ENCODE measurements at regions not wholly inside any gene's neighbourhood (a gene's known extent, or its start where the extent isn't known, plus 50 kb on each side); places are given as distances from the start of the nearest gene placed in this dataset.
"Not testable (repeated sequence)": the region's sequence is repeated elsewhere in the genome, so short reads cannot be mapped to it uniquely, and the experiment has no call there.

DNA sequence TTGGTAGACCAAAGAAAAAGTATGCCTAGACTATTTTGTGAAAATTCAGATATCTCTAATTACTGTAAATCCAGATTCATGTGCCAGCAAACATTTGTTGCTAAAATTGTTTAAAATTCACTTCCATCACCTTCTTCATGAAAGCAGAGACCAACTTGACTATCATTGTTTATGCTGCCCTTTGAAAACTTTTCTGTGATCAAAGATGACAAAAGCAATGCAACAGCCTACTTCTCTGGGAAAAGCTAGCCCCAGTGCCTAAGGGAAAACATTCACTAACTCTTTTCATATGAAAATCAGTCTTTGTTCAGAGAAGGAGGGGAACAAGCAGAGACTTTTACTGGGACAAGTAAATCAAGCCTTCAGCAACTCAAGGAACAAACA lies 178.0 kb upstream of the P2RY1 start:
- no peak for DNase-seq (ENCODE audit: low spot score in 2 of 2)
- Mint-ChIP-seq H3K36me3 (no peaks in the 10 kb centered on the region), H3K27ac (no peak overlapping the region), H3K4me1 (no peaks in the 10 kb centered on the region), H3K4me3 (no peak overlapping the region), H3K9me3 (no peaks in the 10 kb centered on the region)
- ATAC-seq, result no peak

DNA sequence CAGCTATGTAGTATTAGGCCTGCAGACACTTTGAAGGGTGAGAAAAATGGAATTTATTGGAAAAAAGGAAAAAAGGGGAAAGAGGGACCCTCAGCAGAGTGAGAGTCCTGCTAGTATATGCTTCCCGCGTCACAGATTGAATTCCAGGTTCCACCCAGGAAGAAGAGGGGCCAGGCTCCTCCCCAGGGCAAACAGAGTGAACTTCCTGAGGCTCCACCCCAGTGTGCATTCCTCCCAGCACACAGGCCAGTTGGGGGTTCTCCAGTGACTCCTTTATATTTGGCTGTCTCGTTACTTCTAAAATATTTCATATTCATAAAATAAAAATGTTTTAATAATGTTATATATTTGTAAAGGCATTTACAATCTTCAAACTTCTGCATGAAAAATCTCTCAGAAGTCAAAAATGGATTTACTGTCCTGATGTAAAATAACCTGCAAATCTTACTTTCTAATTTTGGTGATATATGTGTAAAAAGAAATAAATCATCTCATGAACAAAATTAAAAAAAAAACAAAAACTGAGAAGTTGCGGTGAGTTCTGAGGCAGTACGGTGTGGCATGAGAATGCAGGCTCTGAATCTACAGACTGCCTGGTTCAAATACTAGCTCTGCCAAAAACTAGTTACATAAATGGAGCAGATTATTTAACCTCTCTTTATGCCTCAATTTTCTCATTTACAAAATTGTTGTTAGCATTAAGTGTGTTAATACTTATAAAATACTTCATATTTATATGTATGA lies 175.8 kb upstream of the P2RY1 start:
- no peak for DNase-seq (ENCODE audit: low spot score in 2 of 2)
- H3K9me3 Mint-ChIP-seq, result no peaks in the 10 kb centered on the region
- no peak for ATAC-seq
- H3K4me1 Mint-ChIP-seq, result no peaks in the 10 kb centered on the region
- no peaks in the 10 kb centered on the region for H3K36me3 Mint-ChIP-seq
- H3K4me3 Mint-ChIP-seq, result no peak overlapping the region
- no peak overlapping the region for H3K27ac Mint-ChIP-seq

DNA sequence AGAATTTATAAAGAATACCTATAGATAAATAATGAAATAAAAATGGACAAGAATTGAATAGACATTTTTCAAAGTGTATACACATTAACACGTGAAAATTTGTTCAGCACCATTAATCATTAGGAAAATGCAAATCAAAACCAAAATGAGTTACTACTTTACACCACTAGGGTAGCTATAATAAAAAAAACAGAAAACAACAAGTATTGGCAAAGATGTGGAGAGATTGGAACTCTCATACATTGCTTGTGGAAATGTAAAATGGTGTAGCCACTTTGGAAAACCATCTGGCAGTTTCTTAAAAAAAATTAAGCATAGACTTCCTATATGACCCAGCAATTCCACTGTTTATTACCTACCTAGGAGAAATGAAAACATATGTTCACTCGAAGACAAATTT lies 172.8 kb upstream of the P2RY1 start:
- Mint-ChIP-seq H3K36me3 (no peaks in the 10 kb centered on the region), H3K4me3 (no peak overlapping the region), H3K4me1 (no peaks in the 10 kb centered on the region), H3K27ac (no peak overlapping the region), H3K9me3 (no peaks in the 10 kb centered on the region)
- DNase-seq (ENCODE audit: low spot score in 2 of 2) (no peak), ATAC-seq (no peak)

DNA sequence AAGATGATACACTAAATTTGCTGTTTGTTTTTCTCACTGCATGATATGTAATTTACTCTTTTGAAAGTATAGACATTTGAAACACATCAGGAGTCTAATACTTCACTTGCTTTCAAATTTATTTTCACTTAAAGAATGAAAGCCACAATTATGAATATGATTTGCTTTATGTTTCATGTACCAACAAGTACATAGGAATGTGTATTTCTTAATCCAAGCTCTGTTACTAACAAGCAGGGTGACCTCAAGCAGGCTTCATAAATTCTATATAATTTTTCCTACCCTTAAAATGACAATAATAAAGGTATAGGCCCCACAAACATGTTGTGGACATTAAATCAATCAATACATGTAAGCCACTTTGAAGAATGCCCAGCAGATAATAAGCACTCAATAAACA lies 170.2 kb upstream of the P2RY1 start:
- ATAC-seq (no peak), DNase-seq (ENCODE audit: low spot score in 2 of 2) (no peak)
- Mint-ChIP-seq H3K36me3 (no peaks in the 10 kb centered on the region), H3K9me3 (no peaks in the 10 kb centered on the region), H3K4me3 (no peak overlapping the region), H3K27ac (no peak overlapping the region), H3K4me1 (no peaks in the 10 kb centered on the region)

DNA sequence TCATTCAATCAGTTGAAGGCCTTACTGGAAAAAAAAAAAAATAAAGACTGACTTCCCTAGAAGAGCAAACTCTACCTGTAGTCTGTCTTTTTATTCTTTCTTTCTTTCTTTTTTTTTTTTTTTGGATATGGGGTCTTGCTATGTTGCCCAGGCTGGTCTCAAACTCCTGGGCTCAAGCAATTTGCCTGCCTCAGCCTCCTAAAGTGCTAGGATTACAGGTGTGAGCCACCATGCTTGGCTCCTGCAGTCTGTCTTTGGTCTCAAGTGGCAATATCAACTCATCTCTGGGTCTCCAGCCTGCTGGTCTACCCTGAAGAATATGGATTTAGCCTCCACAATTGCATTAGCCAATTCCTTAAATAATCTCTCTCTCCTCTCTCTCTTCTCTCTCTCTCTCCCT lies 167.7 kb upstream of the P2RY1 start:
- no peak overlapping the region for H3K4me3 Mint-ChIP-seq
- H3K9me3 Mint-ChIP-seq, result no peaks in the 10 kb centered on the region
- no peak for DNase-seq (ENCODE audit: low spot score in 2 of 2)
- no peak for ATAC-seq
- H3K36me3 Mint-ChIP-seq, result no peaks in the 10 kb centered on the region
- H3K4me1 Mint-ChIP-seq, result no peaks in the 10 kb centered on the region
- no peak overlapping the region for H3K27ac Mint-ChIP-seq

DNA sequence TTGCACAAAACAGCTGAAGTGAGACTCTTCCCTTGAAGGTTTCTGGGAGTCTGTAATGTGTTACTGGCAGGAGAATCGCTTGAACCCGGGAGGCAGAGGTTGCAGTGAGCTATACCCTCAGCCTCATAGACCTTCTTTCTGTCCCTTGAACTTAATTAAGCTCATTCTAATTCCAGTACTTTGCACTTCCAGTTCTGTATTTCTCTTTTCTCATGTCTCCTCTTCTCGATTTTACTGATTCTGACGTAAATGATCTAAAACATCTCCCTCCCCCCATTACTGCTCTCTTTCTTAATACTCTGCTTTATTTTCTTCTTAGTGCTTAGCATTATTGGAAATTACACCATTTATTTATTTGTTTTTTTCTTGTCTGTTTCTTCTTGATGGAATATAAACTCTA lies 165.4 kb upstream of the P2RY1 start:
- no peak overlapping the region for H3K27ac Mint-ChIP-seq
- no peak overlapping the region for H3K4me3 Mint-ChIP-seq
- no peaks in the 10 kb centered on the region for H3K36me3 Mint-ChIP-seq
- H3K9me3 Mint-ChIP-seq, result no peaks in the 10 kb centered on the region
- DNase-seq (ENCODE audit: low spot score in 2 of 2) (no peak), ATAC-seq (no peak)
- H3K4me1 Mint-ChIP-seq, result no peaks in the 10 kb centered on the region

DNA sequence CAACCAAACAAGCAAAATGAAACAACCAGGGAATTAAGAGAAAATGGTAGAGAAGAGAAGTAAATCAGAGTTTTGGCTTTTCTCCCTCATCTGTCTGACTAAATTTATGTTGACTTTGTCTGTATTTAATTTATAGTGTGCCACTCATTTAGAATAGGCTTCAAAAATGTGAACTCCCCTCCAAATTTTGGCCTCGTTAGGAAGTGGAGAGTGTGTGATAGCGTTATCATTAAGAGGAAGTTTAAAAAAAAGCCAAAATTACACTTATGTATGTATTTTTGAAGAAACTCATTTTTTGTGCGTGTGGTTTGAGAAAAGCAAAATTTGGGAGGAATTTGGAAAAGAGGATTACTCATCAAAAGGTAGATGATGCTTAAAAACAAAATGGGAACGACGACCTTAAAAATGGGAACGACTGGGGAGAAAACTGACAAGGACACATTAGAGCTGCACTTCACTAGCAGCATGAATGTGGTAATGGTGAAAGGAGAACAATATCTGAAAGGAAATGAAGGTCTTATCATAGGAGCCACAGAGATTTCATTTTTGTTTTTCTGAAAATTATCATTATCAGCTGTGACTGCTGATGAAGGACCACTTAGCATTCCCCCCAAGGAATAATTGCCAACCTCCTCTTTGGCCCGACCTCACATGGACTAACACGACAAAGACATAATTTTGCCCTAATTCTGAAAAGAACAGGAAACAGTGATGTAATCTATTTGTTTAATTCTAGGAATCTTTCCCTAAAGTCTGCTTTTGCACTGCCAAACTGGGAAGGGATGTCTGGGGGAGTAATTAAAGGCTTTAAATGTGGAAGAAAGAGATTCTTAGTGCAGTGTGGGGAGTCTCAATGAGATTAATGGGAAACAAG lies 163.2 kb upstream of the P2RY1 start:
- Mint-ChIP-seq H3K27ac (no peak overlapping the region), H3K36me3 (no peaks in the 10 kb centered on the region), H3K4me1 (no peaks in the 10 kb centered on the region), H3K4me3 (no peak overlapping the region), H3K9me3 (no peaks in the 10 kb centered on the region)
- DNase-seq (ENCODE audit: low spot score in 2 of 2) (no peak), ATAC-seq (no peak)

DNA sequence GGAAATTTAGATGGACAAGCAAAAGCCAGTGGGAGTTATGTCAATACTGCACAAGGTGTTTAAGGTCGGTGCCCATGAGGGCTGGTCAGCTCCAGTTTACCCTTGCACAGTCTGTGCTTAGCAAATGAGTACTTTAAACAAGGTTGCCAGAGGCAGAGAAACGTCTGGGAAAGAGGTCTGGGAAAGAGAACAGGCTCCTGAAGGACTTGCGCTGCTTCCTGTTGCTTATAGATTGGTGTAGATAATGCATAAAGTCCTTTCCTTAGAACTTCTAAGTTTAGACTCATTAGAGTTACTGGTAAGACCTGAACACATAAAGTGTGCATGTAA lies 162.6 kb upstream of the P2RY1 start:
- DNase-seq (ENCODE audit: low spot score in 2 of 2), result no peak
- no peaks in the 10 kb centered on the region for H3K4me1 Mint-ChIP-seq
- H3K36me3 Mint-ChIP-seq, result no peaks in the 10 kb centered on the region
- no peak for ATAC-seq
- H3K27ac Mint-ChIP-seq, result no peak overlapping the region
- H3K4me3 Mint-ChIP-seq, result no peak overlapping the region
- no peaks in the 10 kb centered on the region for H3K9me3 Mint-ChIP-seq

DNA sequence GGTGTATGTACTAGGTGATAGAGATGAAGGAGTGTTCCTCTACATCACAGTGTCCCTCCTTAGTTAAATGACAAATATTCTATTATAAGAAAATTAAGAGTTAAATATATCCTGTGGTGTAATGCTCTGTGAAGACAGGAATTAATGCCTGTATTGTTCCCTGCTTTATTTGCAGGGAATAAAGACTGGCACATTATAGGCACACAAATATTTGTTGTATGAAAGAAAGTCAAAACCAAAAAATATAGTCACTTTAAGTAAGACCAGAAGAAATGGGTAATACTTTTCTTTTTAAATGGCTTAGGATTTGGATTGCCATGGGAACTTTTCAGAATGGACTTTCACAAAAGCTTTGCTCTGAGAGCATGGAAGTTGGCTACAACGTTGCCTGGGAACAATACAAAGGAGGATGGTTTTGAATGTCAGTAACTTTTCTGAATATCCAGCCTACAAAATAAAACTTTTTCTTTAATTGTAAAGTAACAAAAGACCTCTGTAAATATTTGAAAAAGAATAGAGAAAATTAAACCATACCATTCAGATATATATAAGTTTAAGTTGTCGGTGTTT lies 158.0 kb upstream of the P2RY1 start:
- DNase-seq (ENCODE audit: low spot score in 2 of 2) (no peak), ATAC-seq (no peak)
- Mint-ChIP-seq H3K9me3 (no peaks in the 10 kb centered on the region), H3K4me3 (no peak overlapping the region), H3K4me1 (no peaks in the 10 kb centered on the region), H3K27ac (no peak overlapping the region), H3K36me3 (no peaks in the 10 kb centered on the region)

DNA sequence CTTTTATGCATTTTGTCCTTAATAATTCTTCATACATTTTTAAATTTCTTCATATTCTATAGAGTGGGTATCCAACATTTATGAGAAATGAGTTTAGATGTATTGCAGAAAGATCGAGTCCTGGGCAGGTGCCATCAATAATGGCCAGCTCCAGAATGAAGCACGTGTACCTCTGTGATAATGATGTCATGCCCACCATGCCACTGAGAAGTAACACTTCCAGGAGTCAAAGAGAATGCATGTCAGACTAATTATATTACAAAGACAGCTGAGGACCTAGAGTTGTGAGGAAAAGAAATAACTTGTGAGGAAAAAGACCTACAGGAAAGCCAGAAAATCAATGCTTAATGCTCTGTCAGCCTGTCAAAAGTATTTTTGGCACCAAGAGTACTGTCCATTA lies 157.4 kb upstream of the P2RY1 start:
- ATAC-seq (no peak), DNase-seq (ENCODE audit: low spot score in 2 of 2) (no peak)
- Mint-ChIP-seq H3K36me3 (no peaks in the 10 kb centered on the region), H3K27ac (no peak overlapping the region), H3K4me3 (no peak overlapping the region), H3K9me3 (no peaks in the 10 kb centered on the region), H3K4me1 (no peaks in the 10 kb centered on the region)

DNA sequence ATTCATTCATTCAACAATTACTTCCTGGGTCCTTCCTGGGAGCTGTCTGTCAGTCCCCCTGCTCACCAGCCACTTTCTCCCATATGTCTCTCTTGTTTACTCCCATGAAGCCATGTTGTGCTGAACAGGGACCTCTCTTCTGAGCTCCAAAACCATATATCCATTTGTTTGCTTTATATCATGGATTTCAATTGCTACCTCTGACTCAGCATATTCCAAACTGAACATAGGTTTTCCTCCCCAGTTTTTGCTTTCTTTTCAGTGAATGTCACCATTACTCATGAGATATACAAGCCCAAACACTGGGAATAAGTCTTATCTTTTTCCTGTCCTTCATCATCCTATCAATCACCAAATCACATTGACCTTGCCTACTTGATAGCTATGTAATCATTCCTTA lies 152.5 kb upstream of the P2RY1 start:
- H3K36me3 Mint-ChIP-seq, result no peaks in the 10 kb centered on the region
- no peak overlapping the region for H3K27ac Mint-ChIP-seq
- no peak overlapping the region for H3K4me3 Mint-ChIP-seq
- no peak for ATAC-seq
- no peak for DNase-seq (ENCODE audit: low spot score in 2 of 2)
- no peaks in the 10 kb centered on the region for H3K4me1 Mint-ChIP-seq
- H3K9me3 Mint-ChIP-seq, result no peaks in the 10 kb centered on the region

DNA sequence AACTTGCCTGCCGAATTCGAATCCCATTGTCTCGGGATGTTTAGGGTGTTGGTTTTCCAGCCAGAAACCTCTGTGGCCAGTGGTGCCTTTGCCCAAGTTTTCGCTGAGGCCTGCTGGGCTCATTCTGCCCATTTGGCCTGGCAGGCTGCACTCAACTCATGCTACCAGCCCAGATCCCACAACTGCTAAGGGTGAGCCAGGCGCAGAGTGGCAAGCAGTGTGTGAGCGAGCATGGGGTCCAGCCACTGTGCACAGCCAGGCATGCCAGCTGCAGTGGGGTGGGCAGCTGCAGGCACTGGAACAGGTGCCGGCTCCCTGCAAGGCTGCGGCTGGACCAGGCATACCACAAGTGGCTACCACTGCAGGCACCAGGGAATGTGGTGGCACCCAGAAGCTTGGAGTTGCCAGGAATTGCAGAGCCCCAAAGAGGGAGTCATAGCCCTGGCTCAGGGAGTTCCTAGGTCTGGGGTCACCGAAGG lies 151.4 kb upstream of the P2RY1 start:
- DNase-seq (ENCODE audit: low spot score in 2 of 2) (no peak), ATAC-seq (no peak)
- no peaks in the 10 kb centered on the region for H3K36me3 Mint-ChIP-seq
- no peaks in the 10 kb centered on the region for H3K4me1 Mint-ChIP-seq
- H3K4me3 Mint-ChIP-seq, result no peak overlapping the region
- H3K9me3 Mint-ChIP-seq, result no peaks in the 10 kb centered on the region
- H3K27ac Mint-ChIP-seq, result no peak overlapping the region

DNA sequence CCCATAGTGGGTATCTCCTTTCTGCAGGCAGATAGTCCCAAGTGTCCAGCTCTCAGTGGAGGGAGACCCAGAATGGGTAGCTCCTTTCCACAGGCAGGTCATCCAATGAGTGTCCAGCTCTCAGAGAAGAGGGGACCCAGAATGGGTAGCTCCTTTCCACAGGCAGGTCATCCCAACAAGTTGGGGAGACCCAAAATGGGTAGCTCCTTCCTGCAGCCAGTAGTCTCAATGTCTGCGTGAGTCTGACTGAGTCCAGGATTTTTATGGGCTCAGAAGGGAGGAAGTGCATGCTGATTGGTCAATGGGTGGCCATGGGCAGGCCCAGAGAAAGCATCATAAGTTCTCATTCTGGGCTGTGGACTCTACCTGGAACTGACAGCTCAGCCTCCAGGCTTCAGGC lies 150.7 kb upstream of the P2RY1 start:
- Mint-ChIP-seq H3K36me3 (no peaks in the 10 kb centered on the region), H3K4me3 (no peak overlapping the region), H3K9me3 (no peaks in the 10 kb centered on the region), H3K27ac (no peak overlapping the region), H3K4me1 (no peaks in the 10 kb centered on the region)
- ATAC-seq, result peak; percentile 8
- DNase-seq (ENCODE audit: low spot score in 2 of 2), result no peak

DNA sequence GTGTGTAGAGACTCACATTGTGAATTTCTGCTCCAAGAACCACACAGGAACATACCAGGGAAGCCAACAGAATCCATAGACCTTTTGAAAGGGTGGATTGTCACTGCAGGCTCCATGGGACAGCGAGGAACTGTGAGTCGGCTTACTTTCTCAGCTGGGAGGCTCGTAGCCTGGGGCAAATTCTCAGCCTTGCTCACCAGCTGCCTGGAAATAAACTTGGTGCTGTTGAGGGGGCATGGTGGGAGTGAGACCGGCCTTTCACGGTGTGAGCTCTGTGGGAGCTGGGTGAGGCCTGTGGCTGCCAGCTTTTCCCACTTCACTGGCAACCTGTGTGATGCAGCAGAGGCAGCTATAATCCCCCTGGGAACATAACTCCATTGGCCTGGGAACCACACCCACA lies 146.6 kb upstream of the P2RY1 start:
- ATAC-seq (no peak), DNase-seq (ENCODE audit: low spot score in 2 of 2) (no peak)
- Mint-ChIP-seq H3K4me3 (no peak overlapping the region), H3K36me3 (no peaks in the 10 kb centered on the region), H3K4me1 (no peaks in the 10 kb centered on the region), H3K9me3 (peaks cover 6% of the 10 kb centered on the region), H3K27ac (no peak overlapping the region)

DNA sequence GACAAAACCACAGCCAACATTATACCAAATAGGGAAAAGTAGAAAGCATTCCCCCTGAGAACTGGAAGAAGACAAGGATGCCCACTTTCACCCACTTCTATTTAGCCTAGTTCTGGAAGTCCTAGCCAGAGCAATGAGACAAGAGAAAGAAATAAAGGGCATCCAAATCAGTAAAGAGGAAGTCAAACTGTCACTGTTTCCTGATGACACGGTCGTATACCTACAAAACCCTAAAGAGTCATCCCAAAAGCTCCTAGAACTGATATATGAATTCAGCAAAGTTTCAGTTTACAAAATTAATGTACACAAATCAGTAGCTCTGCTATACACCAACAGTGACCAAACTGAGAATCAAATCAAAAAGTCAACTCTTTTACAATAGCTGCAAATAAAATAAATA lies 142.6 kb upstream of the P2RY1 start:
- not testable (repeated sequence) for DNase-seq (ENCODE audit: low spot score in 2 of 2); H3K4me1 Mint-ChIP-seq; H3K4me3 Mint-ChIP-seq; H3K36me3 Mint-ChIP-seq; H3K27ac Mint-ChIP-seq; H3K9me3 Mint-ChIP-seq; ATAC-seq

Measured in stimulated activated effector memory CD8-positive, alpha-beta T cell treated with anti-CD3 and anti-CD28 coated beads, Interleukin-12 subunit alpha, Interleukin-12 subunit beta, amount 100 ng/mL, for 72 hours (primary cell).